ENCODE measurements at regions not wholly inside any gene's neighbourhood (a gene's known extent, or its start where the extent isn't known, plus 50 kb on each side); places are given as distances from the start of the nearest gene placed in this dataset.
"Not testable (repeated sequence)": the region's sequence is repeated elsewhere in the genome, so short reads cannot be mapped to it uniquely, and the experiment has no call there.

DNA sequence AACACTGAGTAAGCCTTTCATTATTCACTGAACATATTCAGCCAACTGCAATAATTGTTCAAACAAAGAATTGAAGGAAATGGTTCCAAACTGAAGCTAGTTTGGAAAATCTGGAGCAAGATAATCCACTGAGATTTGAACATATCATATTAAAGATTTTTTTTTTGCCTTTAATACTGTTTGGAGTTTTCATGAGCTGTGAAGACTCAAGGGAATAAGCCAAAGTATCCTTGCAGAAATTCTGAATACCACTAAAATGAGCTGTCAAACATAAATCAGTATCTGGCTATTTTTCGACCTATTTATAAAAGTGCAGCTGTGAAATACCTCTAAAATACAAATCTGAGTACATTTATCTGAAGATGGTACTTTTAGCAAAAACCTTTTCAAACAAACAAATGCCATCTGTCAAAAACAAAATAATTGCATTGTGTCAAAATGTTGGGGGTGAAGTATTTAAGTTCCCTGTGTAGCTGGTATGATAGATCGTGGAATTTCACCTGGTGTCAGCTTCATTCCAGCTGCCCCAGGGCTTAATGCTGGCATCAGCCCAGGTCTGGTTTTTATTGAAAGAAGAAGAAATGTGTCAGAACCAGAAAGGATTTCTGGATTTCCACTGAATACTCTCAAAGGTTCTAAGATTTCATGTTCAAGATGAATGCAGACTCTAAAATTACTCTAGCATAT, 149.0 kb upstream of the GRAMD2B start:
- Mint-ChIP-seq H3K27ac (no peak overlapping the region), H3K4me3 (no peak overlapping the region), H3K4me1 (ENCODE audit: low read depth) (no peaks in the 10 kb centered on the region), H3K9me3 (ENCODE audit: insufficient read depth) (no peaks in the 10 kb centered on the region), H3K36me3 (ENCODE audit: low read depth) (no peaks in the 10 kb centered on the region), H3K27me3 (ENCODE audit: low read depth) (no peaks in the 10 kb centered on the region)
- ATAC-seq (no peak), DNase-seq (no peak)
- CTCF ChIA-PET, result no interaction called here
- POLR2A ChIA-PET, result no interaction called here

DNA sequence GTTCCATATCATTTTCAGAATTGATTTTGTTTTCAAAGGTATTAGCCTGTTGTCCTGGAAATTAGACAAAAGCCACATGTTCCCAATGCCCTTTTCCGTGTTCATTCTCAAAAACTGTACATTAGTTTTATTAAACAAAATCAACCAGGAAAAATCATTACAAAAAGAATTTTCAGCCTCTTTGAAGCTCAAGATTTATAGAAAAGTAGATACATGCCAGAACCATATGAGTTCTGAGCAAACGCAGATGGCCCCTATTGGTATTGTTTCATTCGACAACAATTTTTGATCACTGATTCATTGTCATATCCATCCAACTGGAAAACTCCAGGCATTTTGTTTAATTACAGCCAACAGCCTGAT, 148.5 kb upstream of the GRAMD2B start:
- Mint-ChIP-seq H3K36me3 (ENCODE audit: low read depth) (no peaks in the 10 kb centered on the region), H3K4me3 (no peak overlapping the region), H3K4me1 (ENCODE audit: low read depth) (no peaks in the 10 kb centered on the region), H3K27me3 (ENCODE audit: low read depth) (no peaks in the 10 kb centered on the region), H3K9me3 (ENCODE audit: insufficient read depth) (no peaks in the 10 kb centered on the region), H3K27ac (no peak overlapping the region)
- DNase-seq, result no peak
- CTCF ChIA-PET, result no interaction called here
- no peak for ATAC-seq
- POLR2A ChIA-PET, result no interaction called here

DNA sequence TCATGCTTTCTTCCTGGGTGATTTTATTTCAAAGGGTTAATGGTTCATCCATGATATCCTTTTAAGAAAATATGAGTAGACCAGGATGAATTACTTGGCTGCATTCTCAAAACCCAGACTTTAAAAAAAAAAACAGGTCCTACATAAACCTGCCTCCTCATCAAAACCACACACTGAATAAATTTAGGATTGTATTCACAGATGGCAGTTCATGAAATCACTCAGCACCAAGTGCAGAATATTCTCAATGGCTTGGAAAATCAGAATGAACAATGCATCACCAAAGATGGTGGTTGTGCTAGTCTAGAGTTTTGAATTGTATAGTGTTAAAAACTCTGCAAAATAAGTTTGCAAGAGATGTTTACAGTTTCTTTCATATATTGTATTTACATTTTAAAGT, 145.4 kb upstream of the GRAMD2B start:
- CTCF ChIA-PET, result no interaction called here
- ATAC-seq (no peak), DNase-seq (no peak)
- POLR2A ChIA-PET, result no interaction called here
- H3K4me1 Mint-ChIP-seq (ENCODE audit: low read depth), result no peaks in the 10 kb centered on the region
- no peak overlapping the region for H3K27ac Mint-ChIP-seq
- no peak overlapping the region for H3K4me3 Mint-ChIP-seq
- no peaks in the 10 kb centered on the region for H3K27me3 Mint-ChIP-seq (ENCODE audit: low read depth)
- no peaks in the 10 kb centered on the region for H3K36me3 Mint-ChIP-seq (ENCODE audit: low read depth)
- no peaks in the 10 kb centered on the region for H3K9me3 Mint-ChIP-seq (ENCODE audit: insufficient read depth)

DNA sequence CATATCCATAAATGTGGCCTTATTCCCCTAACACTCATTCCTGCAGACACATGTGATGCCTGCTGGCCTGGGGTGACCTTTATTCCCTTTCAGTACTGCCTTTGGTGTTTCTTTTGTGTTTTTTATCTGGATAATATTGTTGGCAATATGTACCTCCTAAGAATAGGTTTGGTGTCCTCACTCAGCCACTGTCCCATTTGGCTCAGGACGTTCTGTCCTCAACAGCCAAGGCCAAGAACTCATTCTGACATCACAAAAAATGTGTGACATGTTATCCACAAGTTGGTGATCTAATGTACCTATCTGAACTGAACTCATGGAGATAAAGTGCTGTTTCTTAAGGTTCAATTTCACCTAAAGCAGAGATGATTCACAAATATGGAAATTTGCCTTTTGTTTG, 142.9 kb upstream of the GRAMD2B start:
- Mint-ChIP-seq H3K9me3 (ENCODE audit: insufficient read depth) (no peaks in the 10 kb centered on the region), H3K36me3 (ENCODE audit: low read depth) (no peaks in the 10 kb centered on the region), H3K4me1 (ENCODE audit: low read depth) (no peaks in the 10 kb centered on the region), H3K4me3 (no peak overlapping the region), H3K27ac (no peak overlapping the region), H3K27me3 (ENCODE audit: low read depth) (no peaks in the 10 kb centered on the region)
- DNase-seq, result no peak
- POLR2A ChIA-PET, result no interaction called here
- CTCF ChIA-PET, result no interaction called here
- ATAC-seq, result no peak

DNA sequence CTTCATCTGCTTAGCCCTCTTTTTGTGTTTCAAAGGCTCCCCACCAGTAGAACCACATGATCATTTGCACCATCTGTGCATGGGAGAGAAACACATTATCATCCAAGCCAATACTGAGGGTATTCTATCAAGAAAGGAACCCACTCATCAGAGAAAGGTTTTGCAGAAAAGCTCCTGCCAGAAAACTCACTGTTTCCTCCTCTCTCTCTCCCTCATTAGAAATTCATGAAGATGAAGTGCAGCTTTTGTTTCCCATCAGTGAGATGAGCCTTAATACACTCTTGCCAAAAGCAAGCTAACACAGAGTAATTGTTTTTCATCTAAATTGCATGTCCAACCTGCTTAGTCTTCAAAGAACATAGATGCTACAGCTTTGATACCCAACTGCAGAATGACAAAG, 142.4 kb upstream of the GRAMD2B start:
- no peak for ATAC-seq
- POLR2A ChIA-PET, result interaction anchor here (0.7 kb wide), 1 partner anchor 17 kb away, joined by 3 read pairs; no protein-coding TSS in a partner anchor
- no peaks in the 10 kb centered on the region for H3K4me1 Mint-ChIP-seq (ENCODE audit: low read depth)
- DNase-seq, result no peak
- no peaks in the 10 kb centered on the region for H3K9me3 Mint-ChIP-seq (ENCODE audit: insufficient read depth)
- no peak overlapping the region for H3K27ac Mint-ChIP-seq
- H3K36me3 Mint-ChIP-seq (ENCODE audit: low read depth), result no peaks in the 10 kb centered on the region
- no peak overlapping the region for H3K4me3 Mint-ChIP-seq
- no peaks in the 10 kb centered on the region for H3K27me3 Mint-ChIP-seq (ENCODE audit: low read depth)
- CTCF ChIA-PET, result no interaction called here

DNA sequence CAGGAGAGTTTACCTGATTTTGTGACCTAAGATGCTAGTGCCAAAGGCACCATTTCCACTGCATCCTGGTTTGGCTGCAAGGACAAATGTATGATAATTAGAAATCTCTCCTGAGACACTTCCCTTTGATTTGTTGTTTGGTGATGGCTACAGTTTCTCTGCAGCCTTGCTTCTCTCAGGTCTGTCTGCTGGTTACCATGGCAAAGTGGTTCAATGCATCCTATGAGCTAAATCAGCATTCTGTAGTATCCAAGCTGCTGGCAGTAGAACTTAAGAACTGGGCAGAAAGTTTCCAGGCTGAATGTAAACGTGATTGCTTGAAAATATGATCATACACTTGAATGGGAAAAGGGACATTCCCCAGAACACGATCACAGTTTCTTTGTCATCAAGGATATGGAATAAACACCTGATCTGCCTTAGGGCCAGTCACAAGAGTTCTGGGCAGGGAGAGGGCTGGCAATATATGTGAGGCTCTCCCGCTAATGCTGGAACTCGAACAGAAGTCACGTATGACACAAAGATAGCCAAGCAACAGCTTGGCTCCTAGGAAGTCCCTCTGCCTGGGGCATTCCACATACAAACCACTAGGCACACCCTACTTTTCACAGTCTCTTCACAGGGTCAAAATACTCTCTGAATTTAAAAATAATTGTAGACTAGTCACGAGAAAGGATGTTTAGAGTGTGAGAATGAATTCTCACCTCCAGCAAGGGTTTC, 138.1 kb upstream of the GRAMD2B start:
- no peaks in the 10 kb centered on the region for H3K9me3 Mint-ChIP-seq (ENCODE audit: insufficient read depth)
- H3K27ac Mint-ChIP-seq, result no peak overlapping the region
- DNase-seq (no peak), ATAC-seq (no peak)
- H3K4me3 Mint-ChIP-seq, result no peak overlapping the region
- ChIA-PET POLR2A (no interaction called here), CTCF (no interaction called here)
- no peaks in the 10 kb centered on the region for H3K4me1 Mint-ChIP-seq (ENCODE audit: low read depth)
- no peaks in the 10 kb centered on the region for H3K27me3 Mint-ChIP-seq (ENCODE audit: low read depth)
- H3K36me3 Mint-ChIP-seq (ENCODE audit: low read depth), result no peaks in the 10 kb centered on the region

DNA sequence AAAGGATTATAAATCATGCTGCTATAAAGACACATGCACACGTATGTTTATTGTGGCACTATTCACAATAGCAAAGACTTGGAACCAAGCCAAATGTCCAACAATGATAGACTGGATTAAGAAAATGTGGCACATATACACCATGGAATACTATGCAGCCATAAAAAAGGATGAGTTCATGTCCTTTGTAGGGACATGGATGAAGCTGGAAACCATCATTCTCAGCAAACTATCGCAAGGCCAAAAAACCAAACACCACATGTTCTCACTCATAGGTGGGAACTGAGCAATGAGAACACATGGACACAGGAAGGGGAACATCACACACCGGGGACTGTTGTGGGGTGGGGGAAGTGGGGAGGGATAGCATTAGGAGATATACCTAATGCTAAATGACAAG, 127.1 kb upstream of the GRAMD2B start:
- H3K27me3 Mint-ChIP-seq (ENCODE audit: low read depth); H3K27ac Mint-ChIP-seq; H3K36me3 Mint-ChIP-seq (ENCODE audit: low read depth); DNase-seq; ATAC-seq; H3K4me1 Mint-ChIP-seq (ENCODE audit: low read depth); H3K9me3 Mint-ChIP-seq (ENCODE audit: insufficient read depth); H3K4me3 Mint-ChIP-seq; POLR2A ChIA-PET; CTCF ChIA-PET: not testable (repeated sequence)

DNA sequence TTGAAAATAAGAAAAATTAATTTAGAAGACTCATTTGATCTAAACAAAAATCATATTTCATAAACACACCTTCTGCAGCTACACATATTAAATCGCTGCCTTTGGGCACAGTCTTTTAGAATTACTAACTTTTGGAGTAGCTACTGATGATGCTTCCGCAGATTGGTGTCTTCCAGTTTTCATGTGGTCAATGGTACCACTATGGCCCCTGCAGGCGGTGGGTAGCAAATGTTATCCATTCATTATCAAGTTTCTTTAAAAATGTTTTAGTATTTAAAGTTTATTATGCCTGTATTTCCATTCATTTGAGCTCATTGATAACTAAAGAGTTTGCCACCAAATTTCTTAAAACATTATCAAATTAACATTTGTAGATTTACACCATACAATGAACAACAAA, 122.9 kb upstream of the GRAMD2B start:
- ATAC-seq, result no peak
- Mint-ChIP-seq H3K36me3 (ENCODE audit: low read depth) (no peaks in the 10 kb centered on the region), H3K4me1 (ENCODE audit: low read depth) (no peaks in the 10 kb centered on the region)

DNA sequence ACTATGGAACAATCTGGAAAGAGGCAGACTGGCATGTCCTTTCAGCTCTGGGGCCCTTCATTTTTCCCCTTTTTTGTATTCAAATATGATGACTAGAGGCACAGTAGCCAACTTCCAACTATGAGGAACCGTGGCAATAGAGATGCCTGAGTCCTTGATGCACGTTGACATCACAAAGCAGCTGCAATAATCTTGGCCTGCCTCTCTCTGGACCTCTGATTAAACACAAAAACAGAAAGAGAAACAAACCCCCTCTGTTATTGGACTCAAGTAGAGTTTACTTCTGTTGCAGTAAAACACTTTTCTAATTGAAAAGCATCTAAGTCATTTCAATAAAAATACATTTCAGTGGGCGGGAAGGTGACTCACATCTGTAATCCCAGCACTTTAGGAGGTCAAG, 122.2 kb upstream of the GRAMD2B start:
- no peaks in the 10 kb centered on the region for H3K4me1 Mint-ChIP-seq (ENCODE audit: low read depth)
- H3K36me3 Mint-ChIP-seq (ENCODE audit: low read depth), result no peaks in the 10 kb centered on the region
- no peaks in the 10 kb centered on the region for H3K9me3 Mint-ChIP-seq (ENCODE audit: insufficient read depth)
- ChIA-PET POLR2A (no interaction called here), CTCF (no interaction called here)
- no peaks in the 10 kb centered on the region for H3K27me3 Mint-ChIP-seq (ENCODE audit: low read depth)
- no peak overlapping the region for H3K27ac Mint-ChIP-seq
- DNase-seq (no peak), ATAC-seq (no peak)
- no peak overlapping the region for H3K4me3 Mint-ChIP-seq

More for the DNA sequence above, 122.9 kb upstream of the GRAMD2B start:
- H3K9me3 Mint-ChIP-seq (ENCODE audit: insufficient read depth), result no peaks in the 10 kb centered on the region
- H3K27me3 Mint-ChIP-seq (ENCODE audit: low read depth), result no peaks in the 10 kb centered on the region
- DNase-seq, result no peak
- no peak overlapping the region for H3K27ac Mint-ChIP-seq
- ChIA-PET POLR2A (no interaction called here), CTCF (interaction anchor here (0.6 kb wide), 1 partner anchor 1773 kb away, joined by 4 read pairs; no protein-coding TSS in a partner anchor)
- no peak overlapping the region for H3K4me3 Mint-ChIP-seq

DNA sequence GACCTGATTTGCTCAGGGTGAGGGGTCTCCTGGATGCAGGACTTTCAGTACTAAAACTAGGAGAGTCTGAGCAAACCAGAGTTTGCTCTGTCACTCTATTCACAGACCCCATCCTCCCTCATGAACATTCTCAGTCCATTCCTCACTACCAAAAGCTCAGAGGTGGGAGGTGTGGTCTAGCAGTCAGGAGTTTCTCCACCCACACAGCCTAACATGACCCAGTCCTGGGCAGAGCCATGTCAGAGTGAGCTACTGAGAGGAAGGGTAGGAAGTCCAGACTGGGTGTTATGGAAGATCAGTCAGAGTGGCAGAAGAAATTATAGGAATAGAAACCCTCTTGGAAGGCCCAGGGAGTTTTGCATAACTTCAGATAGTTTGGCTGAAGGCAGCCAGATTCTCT, 113.3 kb upstream of the GRAMD2B start:
- Mint-ChIP-seq H3K9me3 (ENCODE audit: insufficient read depth) (no peaks in the 10 kb centered on the region), H3K27me3 (ENCODE audit: low read depth) (peaks cover 2% of the 10 kb centered on the region), H3K36me3 (ENCODE audit: low read depth) (no peaks in the 10 kb centered on the region), H3K4me3 (no peak overlapping the region), H3K27ac (no peak overlapping the region), H3K4me1 (ENCODE audit: low read depth) (no peaks in the 10 kb centered on the region)
- POLR2A ChIA-PET, result no interaction called here
- CTCF ChIA-PET, result no interaction called here
- ATAC-seq, result no peak
- DNase-seq, result no peak

DNA sequence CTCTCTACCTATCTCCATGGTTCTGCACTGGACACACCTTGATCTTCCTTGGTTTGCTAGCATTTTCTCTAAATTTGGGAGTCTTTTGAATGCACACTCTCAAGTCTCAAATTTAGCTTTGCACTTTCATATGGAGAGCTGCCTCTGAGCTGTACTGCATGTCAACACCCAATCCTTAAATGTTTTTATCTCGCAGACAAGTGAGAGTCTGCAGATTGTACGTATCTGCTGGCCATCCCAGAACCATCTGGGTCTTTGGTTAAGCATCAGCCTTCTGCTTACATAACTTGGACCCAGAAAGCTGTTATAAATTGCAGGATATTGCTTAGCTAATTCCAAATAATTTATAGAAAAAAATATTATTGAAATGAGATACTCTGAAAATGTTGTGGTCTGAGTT, 111.4 kb upstream of the GRAMD2B start:
- no peak for DNase-seq
- no peak for ATAC-seq
- H3K9me3 Mint-ChIP-seq (ENCODE audit: insufficient read depth), result no peaks in the 10 kb centered on the region
- no peaks in the 10 kb centered on the region for H3K4me1 Mint-ChIP-seq (ENCODE audit: low read depth)
- peaks cover 2% of the 10 kb centered on the region for H3K27me3 Mint-ChIP-seq (ENCODE audit: low read depth)
- no peak overlapping the region for H3K27ac Mint-ChIP-seq
- no peak overlapping the region for H3K4me3 Mint-ChIP-seq
- no peaks in the 10 kb centered on the region for H3K36me3 Mint-ChIP-seq (ENCODE audit: low read depth)
- ChIA-PET POLR2A (no interaction called here), CTCF (interaction anchor here (0.9 kb wide), 1 partner anchor 11 kb away, joined by 3 read pairs; no protein-coding TSS in a partner anchor)

DNA sequence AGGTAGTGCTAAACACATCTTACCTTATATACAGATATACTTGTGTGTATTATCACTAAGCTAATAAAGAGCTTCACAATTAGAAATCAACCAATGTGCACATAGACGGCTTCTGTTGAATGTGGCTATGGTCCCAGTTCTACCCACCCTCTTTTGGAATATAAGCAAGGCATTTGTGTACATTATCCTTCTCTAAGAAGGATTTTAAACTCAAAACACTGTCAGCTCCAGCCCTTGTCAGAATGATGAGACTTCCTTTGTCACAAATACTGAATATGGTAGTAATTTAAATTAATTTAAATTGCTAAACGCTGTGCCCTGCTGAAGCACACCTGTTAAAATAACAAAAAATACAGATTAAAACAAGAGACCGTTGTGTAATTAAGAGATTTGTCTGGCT, 107.9 kb upstream of the GRAMD2B start:
- Mint-ChIP-seq H3K9me3 (ENCODE audit: insufficient read depth) (no peaks in the 10 kb centered on the region), H3K4me3 (no peak overlapping the region), H3K27ac (no peak overlapping the region), H3K36me3 (ENCODE audit: low read depth) (no peaks in the 10 kb centered on the region), H3K4me1 (ENCODE audit: low read depth) (no peaks in the 10 kb centered on the region), H3K27me3 (ENCODE audit: low read depth) (no peaks in the 10 kb centered on the region)
- DNase-seq, result no peak
- no peak for ATAC-seq
- ChIA-PET CTCF (interaction anchor here (1.4 kb wide), 1 partner anchor 108 kb away, joined by 4 read pairs; the partner anchor contains the start of gene GRAMD2B), POLR2A (no interaction called here)

DNA sequence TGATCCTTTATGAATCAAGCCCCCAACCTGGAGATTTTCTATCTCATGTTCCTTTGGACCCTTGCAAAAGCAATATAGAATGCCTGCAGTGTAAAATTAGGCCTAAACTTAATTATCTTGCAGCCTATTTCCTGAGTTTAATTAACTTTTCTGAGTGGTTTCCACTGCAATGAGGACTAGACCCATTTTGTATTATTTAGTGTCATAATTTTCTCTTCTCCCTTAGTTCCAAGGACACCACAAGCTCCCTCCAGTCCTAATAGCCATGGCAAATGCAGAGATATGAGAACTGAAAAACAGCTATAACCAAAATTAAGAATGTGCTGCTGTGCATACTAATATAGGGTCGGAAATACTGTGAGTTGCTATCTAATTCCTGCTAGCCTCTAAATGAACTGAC, 90.9 kb upstream of the GRAMD2B start:
- no peak overlapping the region for H3K4me3 Mint-ChIP-seq
- H3K27ac Mint-ChIP-seq, result no peak overlapping the region
- POLR2A ChIA-PET, result no interaction called here
- CTCF ChIA-PET, result no interaction called here
- no peaks in the 10 kb centered on the region for H3K36me3 Mint-ChIP-seq (ENCODE audit: low read depth)
- no peaks in the 10 kb centered on the region for H3K4me1 Mint-ChIP-seq (ENCODE audit: low read depth)
- ATAC-seq (no peak), DNase-seq (no peak)
- peaks cover 4% of the 10 kb centered on the region for H3K27me3 Mint-ChIP-seq (ENCODE audit: low read depth)
- H3K9me3 Mint-ChIP-seq (ENCODE audit: insufficient read depth), result no peaks in the 10 kb centered on the region
